Gastroesophageal sphincter (tissue), 3 donors: ENCODE measurements at regions not wholly inside any gene's neighbourhood (a gene's known extent, or its start where the extent isn't known, plus 50 kb on each side); places are given as distances from the start of the nearest gene placed in this dataset.

Source experiments
- CTCF ChIP-seq, 4 experiments: fragments of 200-600 bp in 2 of 4; fragments of 450-650 bp in 2 of 4; sonication (generic) in 1 of 4; IDR thresholded peaks; one replicate each; pipeline ENCODE4 v1.5.1; 2017 to 2019; ENCODE audit warnings: antibody characterized with exemption in 4 of 4, mild to moderate bottlenecking in 2 of 4, moderate library complexity in 2 of 4
- POLR2AphosphoS5 ChIP-seq: sonication (generic); formaldehyde crosslinking; IDR thresholded peaks from one replicate; pipeline ENCODE4 v1.6.1; 2017; ENCODE audit warnings: antibody characterized with exemption

GRCh38 chr9:1369297-1369696 is 319.1 kb downstream of the DMRT2 start:
- no peak for TF ChIP-seq CTCF (IDR thresholded peaks at IDR 0.05)
- TF ChIP-seq POLR2AphosphoS5 = no peak
